Mucosa of stomach (tissue), 1 donor: ENCODE measurements at regions not wholly inside any gene's neighbourhood (a gene's known extent, or its start where the extent isn't known, plus 50 kb on each side); places are given as distances from the start of the nearest gene placed in this dataset.

Source experiments
- H3K27me3 ChIP-seq: one replicate; pipeline ENCODE4 v1.7.0; 2013; ENCODE audit warnings: mild to moderate bottlenecking, low read length; ENCODE audit not compliant: control insufficient read depth, insufficient read depth
- H3K36me3 ChIP-seq: one replicate; pipeline ENCODE4 v1.7.0; 2013; ENCODE audit warnings: low read length; ENCODE audit not compliant: control insufficient read depth, insufficient read depth
- H3K4me1 ChIP-seq: one replicate; pipeline ENCODE4 v1.7.0; 2013; ENCODE audit warnings: mild to moderate bottlenecking, low read length; ENCODE audit not compliant: control insufficient read depth, insufficient read depth
- H3K4me3 ChIP-seq: one replicate; pipeline ENCODE4 v1.7.0; 2013; ENCODE audit warnings: low read length
- H3K9ac ChIP-seq: one replicate; pipeline ENCODE4 v1.7.0; 2013; ENCODE audit warnings: mild to moderate bottlenecking, low read length, moderate library complexity
- H3K9me3 ChIP-seq: one replicate; pipeline ENCODE4 v1.7.0; 2013; ENCODE audit warnings: mild to moderate bottlenecking, low read length, moderate library complexity; ENCODE audit not compliant: control insufficient read depth
- donor health status: Pancreatic carcinoma.

DNA sequence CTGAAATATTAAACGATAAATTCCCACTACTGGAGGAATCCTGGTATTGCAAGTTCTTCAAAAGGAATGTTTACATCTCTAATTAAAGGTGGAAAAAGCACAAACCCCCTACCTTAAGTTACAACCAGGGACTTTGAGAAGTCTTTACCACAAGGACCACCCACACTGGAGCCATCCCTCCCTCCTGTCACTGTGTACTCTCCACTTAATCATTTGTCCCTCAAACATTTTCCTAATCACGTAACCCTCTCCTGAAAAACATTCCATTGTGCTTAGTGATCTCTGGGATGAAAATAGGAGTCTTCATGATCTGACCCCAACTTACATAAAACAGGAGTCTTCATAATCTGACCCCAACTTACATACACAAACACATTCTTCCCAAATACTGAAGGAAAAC lies 85.7 kb downstream of the SUCLG1 start:
- Histone ChIP-seq H3K9me3 (no peaks in the 10 kb centered on the region), H3K27me3 (no peaks in the 10 kb centered on the region), H3K4me1 (no peaks in the 10 kb centered on the region)

DNA sequence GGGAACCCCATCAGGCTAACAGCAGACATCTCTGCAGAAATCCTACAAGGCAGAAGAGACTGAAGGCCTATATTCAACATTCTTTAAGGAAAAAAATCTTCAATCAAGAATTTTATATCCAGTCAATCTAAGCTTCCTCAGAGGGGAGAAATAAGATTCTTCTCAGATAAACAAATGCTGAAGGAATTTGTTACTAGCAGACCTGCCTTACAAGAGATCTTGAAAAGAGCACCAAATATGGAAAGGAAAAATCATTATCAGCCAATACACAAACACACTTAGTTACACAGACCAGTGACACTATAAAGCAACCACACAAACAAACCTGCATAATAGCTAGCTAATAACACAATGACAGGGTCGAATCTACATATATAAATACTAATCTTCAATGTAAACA lies 96.5 kb downstream of the SUCLG1 start:
- H3K36me3 ChIP-seq, result no peaks in the 10 kb centered on the region
- H3K27me3 ChIP-seq, result no peaks in the 10 kb centered on the region
- H3K9ac ChIP-seq, result no peak overlapping the region
- H3K4me1 ChIP-seq, result no peaks in the 10 kb centered on the region
- no peak overlapping the region for H3K4me3 ChIP-seq
- no peaks in the 10 kb centered on the region for H3K9me3 ChIP-seq

More for the DNA sequence above, 85.7 kb downstream of the SUCLG1 start:
- Histone ChIP-seq H3K4me3 (no peak overlapping the region), H3K9ac (no peak overlapping the region), H3K36me3 (no peaks in the 10 kb centered on the region)

DNA sequence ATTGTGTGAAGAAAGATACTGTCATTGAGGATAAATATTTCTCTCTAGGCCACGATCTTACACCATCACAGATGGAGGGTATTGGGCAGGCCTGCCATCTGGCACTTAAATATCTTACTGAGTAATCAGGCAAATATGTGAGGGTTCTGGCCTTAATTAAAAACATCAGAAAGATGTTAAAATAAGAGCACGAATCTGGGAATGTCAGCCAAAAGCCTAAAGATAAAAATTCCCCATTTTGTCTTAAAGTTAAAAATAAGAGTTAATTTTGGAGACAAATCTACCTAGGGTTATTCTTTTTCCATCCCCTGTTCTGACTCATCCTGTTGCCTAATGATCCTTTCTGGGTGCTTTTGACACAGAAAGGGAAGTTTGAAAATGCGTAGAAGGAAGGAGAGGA lies 121.0 kb downstream of the SUCLG1 start:
- no peaks in the 10 kb centered on the region for H3K9me3 ChIP-seq
- no peaks in the 10 kb centered on the region for H3K4me1 ChIP-seq
- H3K9ac ChIP-seq, result no peak overlapping the region
- no peaks in the 10 kb centered on the region for H3K36me3 ChIP-seq
- H3K27me3 ChIP-seq, result no peaks in the 10 kb centered on the region
- no peak overlapping the region for H3K4me3 ChIP-seq

DNA sequence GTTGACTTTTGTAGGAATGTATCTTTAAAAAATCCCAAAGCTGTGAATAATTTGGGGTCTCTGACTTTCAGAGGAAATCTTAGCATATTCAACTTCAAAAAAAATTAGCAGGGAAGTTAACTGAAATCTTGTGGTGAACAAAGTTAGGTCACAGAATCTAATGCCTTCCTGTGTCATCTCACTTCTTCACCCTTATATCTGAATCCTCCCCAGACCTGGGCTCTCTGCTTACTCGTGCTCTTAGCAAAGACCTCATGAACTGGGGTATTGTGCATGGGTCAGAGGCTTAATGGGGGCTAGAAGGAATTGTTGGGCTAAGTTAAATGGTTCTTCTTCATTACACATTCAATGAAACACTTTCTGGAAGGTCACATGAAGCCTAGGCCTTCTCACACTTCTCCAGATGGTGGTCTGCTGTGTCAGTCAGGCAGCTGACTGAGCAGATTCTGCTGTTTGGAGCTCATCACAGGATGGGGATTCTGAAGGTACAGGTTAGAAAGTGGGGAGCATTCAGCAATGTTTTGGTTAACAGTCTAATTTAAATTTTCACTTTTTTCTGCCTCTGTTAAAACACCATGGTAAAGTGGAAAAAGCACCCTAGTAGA lies 131.3 kb downstream of the SUCLG1 start:
- Histone ChIP-seq H3K9ac (no peak overlapping the region), H3K9me3 (no peaks in the 10 kb centered on the region), H3K36me3 (no peaks in the 10 kb centered on the region), H3K27me3 (no peaks in the 10 kb centered on the region), H3K4me1 (no peaks in the 10 kb centered on the region), H3K4me3 (no peak overlapping the region)

DNA sequence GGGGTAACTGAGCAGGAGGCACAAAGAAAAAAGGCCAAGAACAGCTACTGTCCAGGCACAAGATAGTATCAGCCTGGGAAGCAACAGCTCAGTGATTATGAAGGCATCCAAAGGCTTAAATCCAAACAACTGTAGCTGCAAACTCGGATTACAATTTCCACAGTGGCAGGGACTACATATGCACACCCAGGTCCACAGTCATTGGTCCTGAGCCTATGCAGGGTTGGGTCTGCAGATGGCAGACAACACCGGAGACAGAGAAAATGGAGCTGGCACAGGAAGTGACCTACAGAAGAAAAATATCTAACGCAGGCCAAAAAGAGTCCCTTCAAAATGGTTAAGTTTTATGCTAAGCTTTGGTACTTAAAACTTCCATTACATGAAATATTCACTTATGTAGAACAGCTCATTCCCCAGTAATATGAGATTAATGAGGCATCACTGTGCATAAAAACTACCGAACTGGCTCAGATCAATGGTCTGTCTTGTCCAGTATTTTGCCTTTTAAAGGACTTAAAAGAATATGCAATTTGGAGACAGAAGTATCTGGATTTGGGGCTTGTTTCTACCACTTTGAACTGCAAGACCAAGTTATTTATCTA lies 132.1 kb downstream of the SUCLG1 start:
- no peak overlapping the region for H3K4me3 ChIP-seq
- H3K4me1 ChIP-seq, result no peaks in the 10 kb centered on the region
- no peak overlapping the region for H3K9ac ChIP-seq
- no peaks in the 10 kb centered on the region for H3K36me3 ChIP-seq
- H3K9me3 ChIP-seq, result no peaks in the 10 kb centered on the region
- H3K27me3 ChIP-seq, result no peaks in the 10 kb centered on the region

DNA sequence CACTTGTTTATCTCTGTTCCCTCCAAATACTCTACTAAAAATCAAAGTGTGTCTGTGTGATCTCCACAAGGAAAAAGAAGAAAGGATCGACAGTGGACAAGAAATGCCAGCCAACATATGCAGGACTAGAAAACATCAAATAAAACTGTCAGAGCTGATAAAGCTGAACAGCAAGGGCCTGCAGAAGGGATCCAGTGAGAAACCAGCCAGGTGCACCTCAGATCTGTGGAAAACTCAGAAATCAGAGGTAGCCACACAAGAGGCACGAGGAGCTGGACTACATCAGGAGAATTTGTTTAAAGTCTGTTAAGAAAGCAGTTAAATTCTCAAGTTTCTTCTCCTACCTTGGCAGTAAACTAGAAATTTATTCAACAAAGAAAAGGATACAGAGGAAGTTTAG lies 135.2 kb downstream of the SUCLG1 start:
- H3K9me3 ChIP-seq, result no peaks in the 10 kb centered on the region
- H3K27me3 ChIP-seq, result no peaks in the 10 kb centered on the region
- H3K4me3 ChIP-seq, result no peak overlapping the region

DNA sequence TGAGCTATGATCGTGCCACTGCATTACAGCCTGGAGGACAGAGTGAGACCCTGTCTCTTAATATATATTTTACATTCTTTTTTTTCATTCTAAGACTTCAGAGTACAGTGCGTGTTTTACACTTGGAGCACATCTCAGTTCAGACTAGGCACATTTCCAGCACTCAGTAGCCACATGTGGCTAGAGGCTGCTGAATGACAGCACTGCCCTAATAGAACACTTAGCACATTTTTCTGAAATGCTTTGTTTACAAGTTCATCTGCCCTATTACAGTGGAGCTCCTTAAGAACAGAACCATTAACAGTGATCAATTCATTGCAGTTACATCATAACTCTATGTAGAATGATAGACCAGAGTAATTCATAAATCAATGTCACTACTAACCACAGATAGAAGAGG lies 138.1 kb downstream of the SUCLG1 start:
- no peak overlapping the region for H3K4me3 ChIP-seq
- H3K9me3 ChIP-seq, result no peaks in the 10 kb centered on the region
- no peaks in the 10 kb centered on the region for H3K27me3 ChIP-seq
- H3K36me3 ChIP-seq, result no peaks in the 10 kb centered on the region
- H3K9ac ChIP-seq, result no peak overlapping the region
- H3K4me1 ChIP-seq, result no peaks in the 10 kb centered on the region

More for the DNA sequence above, 135.2 kb downstream of the SUCLG1 start:
- no peaks in the 10 kb centered on the region for H3K4me1 ChIP-seq
- no peaks in the 10 kb centered on the region for H3K36me3 ChIP-seq
- no peak overlapping the region for H3K9ac ChIP-seq

DNA sequence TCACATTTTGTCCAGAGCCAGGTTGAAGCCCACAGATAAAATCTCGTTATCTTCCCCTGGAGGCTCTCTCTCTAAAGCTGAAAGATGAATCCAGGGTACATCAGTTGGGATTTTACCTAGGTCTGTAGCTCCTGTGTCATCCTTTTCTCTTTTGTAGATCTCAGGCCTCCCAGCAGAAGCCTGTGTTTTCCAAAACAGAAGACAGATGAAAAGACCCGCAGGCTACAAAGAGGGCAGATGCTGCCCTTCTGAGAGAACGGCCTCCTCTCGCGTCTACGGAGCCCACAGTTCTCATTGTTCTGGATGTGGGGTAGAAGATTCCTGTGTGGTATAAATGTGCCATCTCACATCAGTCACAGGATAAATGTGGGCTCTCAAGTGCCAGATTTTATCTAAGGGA lies 139.5 kb downstream of the SUCLG1 start:
- no peak overlapping the region for H3K4me3 ChIP-seq
- no peak overlapping the region for H3K9ac ChIP-seq
- no peaks in the 10 kb centered on the region for H3K27me3 ChIP-seq
- H3K4me1 ChIP-seq, result no peaks in the 10 kb centered on the region
- H3K9me3 ChIP-seq, result no peaks in the 10 kb centered on the region
- no peaks in the 10 kb centered on the region for H3K36me3 ChIP-seq

DNA sequence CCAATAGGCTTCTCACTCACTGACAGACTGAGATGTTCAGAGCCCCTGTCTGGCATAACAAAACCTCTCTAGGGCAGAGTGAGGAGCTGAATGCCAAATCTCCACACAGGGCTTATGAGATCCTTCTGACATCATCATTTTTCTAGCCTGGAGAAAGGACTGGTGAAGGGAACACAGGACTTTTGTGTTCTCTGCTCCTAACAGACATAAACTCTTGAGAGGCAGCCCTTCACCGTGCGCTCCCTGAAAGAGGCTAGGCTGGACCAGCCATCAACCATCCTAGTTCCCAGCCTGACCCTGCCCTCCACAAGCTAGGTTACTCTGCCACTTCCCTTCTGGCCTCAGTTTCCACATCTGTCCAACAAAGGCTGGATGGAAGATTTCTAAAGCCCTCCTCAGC lies 141.9 kb downstream of the SUCLG1 start:
- no peak overlapping the region for H3K9ac ChIP-seq
- no peaks in the 10 kb centered on the region for H3K36me3 ChIP-seq
- no peaks in the 10 kb centered on the region for H3K27me3 ChIP-seq
- no peak overlapping the region for H3K4me3 ChIP-seq
- H3K9me3 ChIP-seq, result no peaks in the 10 kb centered on the region
- H3K4me1 ChIP-seq, result no peaks in the 10 kb centered on the region

DNA sequence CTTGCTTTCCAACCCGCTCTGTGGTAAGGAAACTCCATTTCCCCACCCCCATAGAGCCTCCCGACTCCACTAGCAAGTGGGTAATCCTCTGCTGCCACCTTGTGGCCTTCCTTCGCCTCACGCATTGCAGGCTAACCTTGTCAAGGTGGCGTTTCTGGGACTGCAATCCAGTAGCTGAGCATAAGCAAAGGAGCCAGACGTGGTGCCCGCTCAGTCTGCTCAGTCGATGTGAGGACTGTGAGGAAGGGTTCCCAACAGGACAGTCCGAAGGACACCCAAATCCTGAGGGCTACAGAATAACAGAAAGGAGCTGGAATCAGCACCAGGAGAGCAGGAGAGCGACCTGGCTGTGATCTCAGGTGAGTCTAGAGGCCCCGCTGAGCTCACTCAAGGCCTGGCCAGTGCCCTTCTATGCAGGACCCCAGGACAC lies 144.2 kb downstream of the SUCLG1 start:
- Histone ChIP-seq H3K9ac (no peak overlapping the region), H3K4me1 (no peaks in the 10 kb centered on the region), H3K4me3 (no peak overlapping the region), H3K27me3 (no peaks in the 10 kb centered on the region), H3K36me3 (no peaks in the 10 kb centered on the region), H3K9me3 (no peaks in the 10 kb centered on the region)

DNA sequence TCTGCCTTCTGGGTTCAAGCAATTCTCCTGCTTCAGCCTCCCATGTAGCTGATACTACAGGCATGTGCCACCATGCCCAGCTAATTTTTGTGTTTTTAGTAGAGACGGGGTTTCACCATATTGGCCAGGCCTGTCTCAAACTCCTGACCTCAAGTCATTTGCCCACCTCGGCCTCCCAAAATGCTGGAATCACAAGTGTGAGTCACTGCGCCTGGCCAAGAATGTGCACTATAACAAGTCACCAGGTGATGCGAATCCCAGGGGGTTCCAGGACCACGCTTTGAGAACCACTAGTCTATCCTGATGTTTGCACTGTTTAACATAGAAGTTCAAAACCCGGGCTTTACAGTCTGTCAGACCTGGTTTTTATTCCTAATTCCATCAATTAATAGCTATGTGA lies 144.8 kb downstream of the SUCLG1 start:
- Histone ChIP-seq H3K27me3 (no peaks in the 10 kb centered on the region), H3K4me1 (no peaks in the 10 kb centered on the region), H3K9me3 (no peaks in the 10 kb centered on the region), H3K36me3 (no peaks in the 10 kb centered on the region), H3K9ac (no peak overlapping the region), H3K4me3 (no peak overlapping the region)

DNA sequence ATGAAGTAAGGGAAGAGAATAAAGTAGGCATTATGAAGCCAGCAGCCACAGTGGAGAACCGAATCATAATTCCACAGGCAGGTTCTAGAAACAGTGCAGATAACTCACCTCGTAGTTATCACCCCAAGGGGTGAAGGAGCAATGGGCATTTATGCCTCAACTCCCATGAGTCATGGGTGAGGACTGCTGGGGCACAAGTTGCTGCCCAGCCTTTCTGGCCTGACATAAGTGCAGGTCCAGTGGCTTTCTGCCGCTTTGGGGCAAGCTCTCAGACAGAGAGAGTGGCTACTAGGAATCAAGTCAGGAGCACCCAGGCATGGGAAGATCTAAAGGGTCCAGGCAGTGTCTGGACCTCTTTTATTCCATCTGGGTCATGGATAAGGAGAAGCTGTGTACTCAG lies 149.8 kb downstream of the SUCLG1 start:
- Histone ChIP-seq H3K36me3 (no peaks in the 10 kb centered on the region), H3K4me1 (no peaks in the 10 kb centered on the region), H3K9me3 (no peaks in the 10 kb centered on the region), H3K4me3 (no peak overlapping the region), H3K9ac (no peak overlapping the region), H3K27me3 (no peaks in the 10 kb centered on the region)

DNA sequence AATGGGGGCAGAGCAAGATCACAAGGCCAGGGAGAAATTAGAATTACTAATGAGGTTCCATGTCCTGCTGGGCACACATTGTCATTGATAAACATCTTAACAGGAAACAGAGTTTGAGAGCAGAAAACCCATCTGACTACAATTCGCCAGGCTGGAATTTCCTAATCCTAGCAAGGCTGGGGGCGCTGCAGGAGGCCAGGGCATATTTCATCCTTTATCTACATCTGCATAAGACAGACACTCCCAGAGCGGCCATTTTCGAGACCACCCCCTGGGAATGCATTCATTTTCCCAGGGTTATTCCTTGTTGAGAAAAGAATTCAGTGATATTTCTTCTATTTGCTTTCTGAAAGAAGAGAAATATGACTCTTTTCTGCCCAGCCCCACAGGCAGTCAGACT lies 152.7 kb downstream of the SUCLG1 start:
- Histone ChIP-seq H3K36me3 (no peaks in the 10 kb centered on the region), H3K9ac (no peak overlapping the region), H3K9me3 (no peaks in the 10 kb centered on the region), H3K27me3 (no peaks in the 10 kb centered on the region), H3K4me1 (no peaks in the 10 kb centered on the region), H3K4me3 (no peak overlapping the region)
